HG03460 (cell line): ENCODE measurements at regions not wholly inside any gene's neighbourhood (a gene's known extent, or its start where the extent isn't known, plus 50 kb on each side); places are given as distances from the start of the nearest gene placed in this dataset.
"Not testable (repeated sequence)": the region's sequence is repeated elsewhere in the genome, so short reads cannot be mapped to it uniquely, and the experiment has no call there.

Experiments used
- ATAC-seq: cut with Tn5 transposase; IDR thresholded peaks from one replicate; pipeline ENCODE4 v1.9.1; 2021; ENCODE audit not compliant: unreplicated experiment

DNA sequence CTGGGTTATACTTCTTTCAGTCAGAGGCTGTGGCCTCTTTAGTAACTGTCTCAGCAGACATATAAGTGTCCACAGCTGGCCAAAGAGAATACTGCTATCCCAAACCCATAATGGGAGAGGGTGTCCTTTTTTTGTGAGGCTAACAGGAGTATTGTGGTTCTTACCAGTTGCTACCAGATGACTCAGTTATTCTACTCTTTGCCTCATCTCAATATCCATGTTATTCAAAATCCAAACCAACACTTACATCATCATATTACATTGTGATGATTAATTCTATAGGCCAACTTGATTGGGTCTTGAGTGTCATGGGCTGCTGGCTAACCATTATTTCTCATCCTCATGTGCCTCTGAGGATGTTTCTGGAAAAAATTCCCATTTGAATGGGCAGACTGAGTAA, 120.9 kb downstream of the TMEM168 start:
- no peak for ATAC-seq

DNA sequence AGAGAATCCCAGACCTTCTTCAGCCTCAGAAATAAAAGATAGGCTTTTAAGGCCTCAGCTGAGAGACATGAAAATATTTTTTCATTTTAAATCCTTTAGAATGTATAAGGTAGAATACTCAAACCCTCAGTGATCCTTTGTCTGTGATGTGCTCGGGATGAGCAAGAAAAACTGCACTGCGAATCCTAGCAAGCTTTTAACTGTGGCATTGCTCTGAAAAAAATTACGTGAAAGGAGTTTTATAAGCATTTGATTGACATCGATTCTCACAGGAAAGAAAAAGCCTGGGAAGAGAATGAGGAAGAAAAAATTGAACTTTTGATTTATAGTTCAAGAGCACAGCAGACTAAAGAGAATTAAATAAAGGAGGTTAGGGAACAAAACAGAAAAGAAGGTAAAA, 120.0 kb downstream of the TMEM168 start:
- no peak for ATAC-seq

DNA sequence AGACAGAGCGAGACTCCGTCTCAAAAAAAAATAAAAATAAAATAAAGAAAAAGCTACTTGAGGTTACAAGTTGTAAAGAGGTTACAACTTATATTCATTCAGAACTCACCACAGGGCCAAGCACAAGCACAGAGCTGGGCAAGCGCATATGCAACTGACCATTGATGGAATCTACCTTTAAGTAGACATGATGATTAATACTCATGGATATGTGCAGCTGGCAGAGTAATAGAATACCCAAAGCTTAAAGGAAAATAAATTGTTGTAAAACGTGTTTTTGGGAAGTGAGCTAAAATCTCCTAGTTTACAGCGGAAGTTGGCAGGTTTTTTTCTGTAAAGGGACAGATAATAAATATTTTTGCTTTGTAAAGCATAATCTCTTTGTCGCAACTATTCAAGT, 111.6 kb downstream of the TMEM168 start:
- no peak for ATAC-seq

DNA sequence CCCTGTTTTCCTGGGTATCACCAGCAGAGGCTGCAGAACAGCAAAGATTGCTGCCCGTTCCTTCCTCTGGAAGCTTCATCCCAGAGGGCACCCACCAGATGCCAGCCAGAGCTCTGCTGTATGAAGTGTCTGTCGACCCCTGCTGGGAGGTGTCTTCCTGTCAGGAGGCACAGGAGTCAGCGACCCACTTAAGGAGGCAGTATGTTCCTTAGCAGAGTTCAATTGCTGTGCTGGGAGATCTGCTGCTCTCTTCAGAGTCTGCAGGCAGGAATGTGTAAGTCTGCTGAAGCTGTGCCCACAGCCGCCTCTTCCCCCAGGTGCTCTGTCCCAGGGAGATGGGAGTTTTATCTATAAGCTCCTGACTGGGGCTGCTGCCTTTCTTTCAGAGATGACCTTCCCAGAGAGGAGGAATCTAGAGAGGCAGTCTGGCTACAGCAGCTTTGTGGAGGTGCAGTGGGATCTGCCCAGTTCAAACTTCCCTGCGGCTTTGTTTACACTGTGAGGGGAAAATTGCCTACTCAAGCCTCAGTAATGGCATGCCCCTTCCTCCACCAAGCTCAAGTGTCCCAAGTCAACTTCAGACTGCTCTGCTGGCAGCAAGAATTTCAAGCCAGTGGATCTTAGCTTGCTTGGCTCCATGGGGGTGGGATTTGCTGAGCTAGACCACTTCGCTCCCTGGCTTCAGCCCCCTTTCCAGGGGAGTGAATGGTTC, 100.6 kb downstream of the TMEM168 start:
- ATAC-seq, result not testable (repeated sequence)

DNA sequence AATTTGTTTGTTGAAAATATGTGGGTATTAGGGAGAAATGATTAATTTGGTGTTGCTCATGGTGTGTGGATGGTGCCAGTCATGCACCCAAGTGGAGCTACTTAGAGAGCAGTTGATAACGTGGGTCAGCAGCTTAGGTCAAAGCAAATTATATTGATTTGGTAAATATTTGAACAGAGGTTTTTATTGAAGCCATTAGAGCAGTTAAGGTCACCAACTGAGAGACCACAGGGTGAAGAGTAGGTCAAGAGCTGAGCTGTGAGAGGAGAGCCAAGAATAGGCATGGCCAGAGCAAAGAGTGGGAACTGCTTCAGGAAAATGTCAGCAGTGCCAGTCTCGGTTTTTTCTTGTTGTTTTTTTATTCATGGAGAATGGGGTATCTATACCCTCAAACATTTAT, 97.9 kb downstream of the TMEM168 start:
- ATAC-seq, result no peak

DNA sequence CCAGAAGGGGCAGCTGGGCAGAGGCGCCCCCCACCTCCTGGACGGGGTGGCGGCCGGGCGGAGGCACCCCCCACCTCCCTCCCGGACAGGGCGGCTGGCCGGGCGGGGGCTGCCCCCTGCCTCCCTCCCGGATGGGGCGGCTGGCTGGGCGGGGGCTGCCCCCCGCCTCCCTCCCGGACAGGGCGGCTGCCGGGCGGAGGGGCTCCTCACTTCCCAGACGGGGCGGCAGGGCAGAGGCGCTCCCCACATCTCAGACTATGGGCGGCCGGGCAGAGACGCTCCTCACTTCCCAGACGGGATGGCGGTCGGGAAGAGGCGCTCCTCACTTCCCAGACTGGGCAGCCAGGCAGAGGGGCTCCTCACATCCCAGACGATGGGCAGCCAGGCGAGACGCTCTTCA, 93.0 kb downstream of the TMEM168 start:
- ATAC-seq, result not testable (repeated sequence)

DNA sequence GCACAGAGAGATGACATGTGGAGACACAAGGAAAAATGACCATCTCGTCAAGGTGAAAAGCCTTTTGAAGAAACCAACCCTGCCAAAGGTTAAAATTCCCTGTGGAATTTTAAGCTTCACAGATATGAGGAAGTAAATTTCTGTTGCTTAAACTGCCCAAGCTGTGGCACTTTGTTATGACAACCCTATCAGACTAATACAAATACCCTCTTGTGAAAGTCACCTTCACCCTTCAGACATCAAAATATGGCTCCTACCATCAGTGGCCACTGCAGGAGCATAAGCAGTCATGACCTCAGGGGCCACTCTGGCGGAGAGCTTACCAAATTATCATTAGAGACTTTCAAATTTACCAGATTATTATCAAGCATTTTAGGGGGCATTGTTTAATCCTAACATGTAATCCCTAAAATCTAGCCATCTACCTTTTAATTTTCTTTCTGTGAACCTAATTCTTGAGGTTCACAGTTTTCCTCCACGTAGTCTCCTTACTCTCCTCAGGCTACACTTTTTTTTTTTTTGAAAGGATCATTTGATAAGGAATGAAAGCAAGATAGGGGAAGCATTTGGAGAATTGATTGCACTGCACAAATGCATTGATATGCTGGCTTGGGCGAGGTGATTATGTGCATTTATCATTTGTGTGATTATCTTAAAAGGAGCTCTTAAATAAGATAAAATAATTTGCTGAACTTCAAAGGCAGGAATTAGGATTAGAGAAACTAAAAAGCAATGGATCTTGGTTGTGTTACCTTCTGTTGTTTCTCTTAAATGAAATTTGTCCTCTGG, 90.3 kb downstream of the TMEM168 start:
- ATAC-seq, result no peak

DNA sequence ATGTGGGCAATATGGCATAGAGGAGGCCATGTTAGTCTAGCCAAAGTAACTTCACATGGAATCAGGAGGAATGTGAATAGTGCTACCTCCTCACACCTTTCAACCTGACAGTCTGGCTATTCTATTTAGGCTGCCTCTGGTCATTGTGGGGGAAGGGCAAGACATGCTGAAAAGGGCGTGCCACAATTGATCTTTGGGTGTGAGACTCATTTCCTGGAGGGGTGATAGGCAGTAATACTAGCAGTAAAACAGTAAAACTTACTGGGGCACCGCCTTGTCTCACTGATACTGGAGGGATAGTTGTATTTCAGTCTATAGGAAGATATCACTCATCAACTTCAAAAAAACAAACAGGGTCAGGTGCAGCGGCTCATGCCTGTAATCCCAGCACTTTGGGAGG, 88.7 kb downstream of the TMEM168 start:
- ATAC-seq, result no peak

DNA sequence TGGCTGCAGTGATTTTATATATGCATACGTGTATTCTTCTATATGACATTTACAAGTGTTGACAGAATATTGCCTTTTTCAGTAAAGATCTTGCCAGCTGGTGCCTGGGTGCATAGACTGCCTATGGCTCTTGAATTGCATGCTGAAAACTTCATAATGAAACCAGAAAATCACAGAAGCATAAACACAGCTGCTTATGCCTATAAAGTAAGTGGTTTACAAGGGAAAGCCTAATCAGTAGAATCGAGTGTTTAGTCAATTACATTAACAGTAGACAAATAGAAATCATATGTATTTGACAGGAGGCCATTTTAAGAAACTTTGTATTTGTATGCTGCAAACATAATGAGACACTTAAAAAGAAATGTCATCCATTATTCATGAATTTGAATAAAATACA, 82.5 kb downstream of the TMEM168 start:
- ATAC-seq, result no peak

DNA sequence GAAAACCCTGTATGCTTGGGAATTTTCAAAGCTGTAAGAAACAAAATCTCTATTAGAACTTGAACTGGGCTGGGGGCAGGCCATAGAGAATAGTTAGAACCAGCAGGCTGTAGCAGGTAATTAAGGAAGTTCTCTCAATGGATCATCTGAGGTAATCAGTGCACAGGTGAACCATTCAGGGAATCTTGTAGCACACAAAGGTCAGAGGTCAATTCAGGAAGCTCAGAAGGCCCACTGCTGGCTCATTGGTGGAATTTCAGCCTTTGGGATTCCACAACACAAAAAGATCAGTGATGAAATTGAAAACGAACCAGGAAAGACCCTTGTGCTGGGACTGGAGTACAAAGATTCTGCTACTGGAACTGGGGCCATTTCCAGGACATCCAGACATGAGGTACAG, 82.0 kb downstream of the TMEM168 start:
- ATAC-seq, result no peak
